Neutrophil (primary cell): ENCODE measurements at regions not wholly inside any gene's neighbourhood (a gene's known extent, or its start where the extent isn't known, plus 50 kb on each side); places are given as distances from the start of the nearest gene placed in this dataset.

ENCODE experiments used
- H3K27ac ChIP-seq: fragments of 200-600 bp; sonication (generic); 2 replicates; pipeline ENCODE4 v1.5.1; 2016; ENCODE audit warnings: mild to moderate bottlenecking, moderate library complexity
- H3K27me3 ChIP-seq: fragments of 200-600 bp; sonication (generic); 2 replicates; pipeline ENCODE4 v1.6.0; 2016; ENCODE audit warnings: mild to moderate bottlenecking
- H3K36me3 ChIP-seq: fragments of 200-600 bp; sonication (generic); 2 replicates; pipeline ENCODE4 v1.5.1; 2017
- H3K4me1 ChIP-seq, 2 experiments: fragments of 200-600 bp in 1 of 2; sonication (generic) in 1 of 2; 1 replicate in 1 of 2; 2 replicates in 1 of 2; pipeline versions ENCODE4 v1.5.1 to v1.6.1; 2013 to 2016; ENCODE audit warnings: low read depth in 1 of 2, low read length in 1 of 2, mild to moderate bottlenecking in 1 of 2, moderate library complexity in 1 of 2; ENCODE audit not compliant: control insufficient read depth in 1 of 2, insufficient read depth in 1 of 2
- H3K4me3 ChIP-seq, 2 experiments: fragments of 200-600 bp in 1 of 2; sonication (generic) in 1 of 2; 1 replicate in 1 of 2; 2 replicates in 1 of 2; pipeline ENCODE4 v1.5.1; 2013 to 2016; ENCODE audit warnings: low read depth in 1 of 2, low read length in 1 of 2, mild to moderate bottlenecking in 1 of 2, moderate library complexity in 1 of 2
- H3K9me3 ChIP-seq: fragments of 200-600 bp; sonication (generic); 2 replicates; pipeline ENCODE4 v1.5.1; 2016
- TF ChIP-seq, protein P1 (sequence below): fragments of 200-600 bp; sonication (generic); IDR thresholded peaks from 2 replicates; pipeline ENCODE4 v1.5.1; 2016; ENCODE audit warnings: antibody characterized with exemption

DNA sequence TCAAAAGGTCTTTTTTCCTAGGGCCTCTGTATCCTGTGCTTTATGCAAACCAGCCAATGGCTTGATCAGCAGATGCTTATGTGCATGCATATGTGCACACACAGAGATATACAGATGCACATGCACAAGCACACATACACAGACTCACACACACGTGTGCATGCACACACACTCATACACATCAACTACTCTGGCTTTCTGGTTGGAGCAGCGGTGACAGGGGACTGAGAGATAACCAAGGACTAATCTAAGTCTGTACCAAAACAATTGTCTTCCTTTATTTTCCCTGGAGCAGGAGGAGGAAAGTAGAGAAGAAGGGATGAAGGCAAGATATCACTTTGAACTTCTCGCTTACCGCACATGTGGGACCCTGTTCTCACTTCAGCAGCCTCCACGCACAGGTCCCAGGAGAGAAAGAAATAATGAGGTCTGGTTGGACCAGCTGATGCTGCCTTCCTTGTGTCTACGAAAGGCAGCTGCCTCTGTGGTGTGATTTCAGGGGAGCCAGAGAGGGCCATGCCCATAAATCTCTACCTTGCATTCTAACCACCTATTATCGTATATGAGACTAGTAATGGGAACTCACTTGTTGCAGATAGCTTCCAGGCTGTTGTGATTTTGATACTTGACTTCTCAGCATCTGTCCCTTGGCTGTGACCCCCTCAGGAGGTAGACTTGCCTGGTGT, 338.0 kb downstream of the EN1 start:
- Histone ChIP-seq H3K4me1 (no peaks in the 10 kb centered on the region), H3K27me3 (no peaks in the 10 kb centered on the region), H3K27ac (no peak overlapping the region), H3K9me3 (no peaks in the 10 kb centered on the region), H3K36me3 (no peaks in the 10 kb centered on the region), H3K4me3 (no peak overlapping the region)
- TF ChIP-seq, protein P1, sequence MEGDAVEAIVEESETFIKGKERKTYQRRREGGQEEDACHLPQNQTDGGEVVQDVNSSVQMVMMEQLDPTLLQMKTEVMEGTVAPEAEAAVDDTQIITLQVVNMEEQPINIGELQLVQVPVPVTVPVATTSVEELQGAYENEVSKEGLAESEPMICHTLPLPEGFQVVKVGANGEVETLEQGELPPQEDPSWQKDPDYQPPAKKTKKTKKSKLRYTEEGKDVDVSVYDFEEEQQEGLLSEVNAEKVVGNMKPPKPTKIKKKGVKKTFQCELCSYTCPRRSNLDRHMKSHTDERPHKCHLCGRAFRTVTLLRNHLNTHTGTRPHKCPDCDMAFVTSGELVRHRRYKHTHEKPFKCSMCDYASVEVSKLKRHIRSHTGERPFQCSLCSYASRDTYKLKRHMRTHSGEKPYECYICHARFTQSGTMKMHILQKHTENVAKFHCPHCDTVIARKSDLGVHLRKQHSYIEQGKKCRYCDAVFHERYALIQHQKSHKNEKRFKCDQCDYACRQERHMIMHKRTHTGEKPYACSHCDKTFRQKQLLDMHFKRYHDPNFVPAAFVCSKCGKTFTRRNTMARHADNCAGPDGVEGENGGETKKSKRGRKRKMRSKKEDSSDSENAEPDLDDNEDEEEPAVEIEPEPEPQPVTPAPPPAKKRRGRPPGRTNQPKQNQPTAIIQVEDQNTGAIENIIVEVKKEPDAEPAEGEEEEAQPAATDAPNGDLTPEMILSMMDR, result no peak

- H3K9me3 ChIP-seq, result no peaks in the 10 kb centered on the region
- TF ChIP-seq, protein P1, result no peak
- H3K4me1 ChIP-seq, result no peaks in the 10 kb centered on the region
- no peak overlapping the region for H3K27ac ChIP-seq
- no peak overlapping the region for H3K4me3 ChIP-seq
- H3K27me3 ChIP-seq, result no peaks in the 10 kb centered on the region
- H3K36me3 ChIP-seq, result no peaks in the 10 kb centered on the region
These were observed 339.2 kb downstream of the EN1 start for GRCh38 chr2:118508282-118508681.

- no peaks in the 10 kb centered on the region for H3K27me3 ChIP-seq
- no peaks in the 10 kb centered on the region for H3K36me3 ChIP-seq
- no peaks in the 10 kb centered on the region for H3K9me3 ChIP-seq
- H3K27ac ChIP-seq, result no peak overlapping the region
- H3K4me3 ChIP-seq, result no peak overlapping the region
- TF ChIP-seq, protein P1, result no peak
- no peaks in the 10 kb centered on the region for H3K4me1 ChIP-seq
These were observed 342.0 kb downstream of the EN1 start for GRCh38 chr2:118505436-118505835.

DNA sequence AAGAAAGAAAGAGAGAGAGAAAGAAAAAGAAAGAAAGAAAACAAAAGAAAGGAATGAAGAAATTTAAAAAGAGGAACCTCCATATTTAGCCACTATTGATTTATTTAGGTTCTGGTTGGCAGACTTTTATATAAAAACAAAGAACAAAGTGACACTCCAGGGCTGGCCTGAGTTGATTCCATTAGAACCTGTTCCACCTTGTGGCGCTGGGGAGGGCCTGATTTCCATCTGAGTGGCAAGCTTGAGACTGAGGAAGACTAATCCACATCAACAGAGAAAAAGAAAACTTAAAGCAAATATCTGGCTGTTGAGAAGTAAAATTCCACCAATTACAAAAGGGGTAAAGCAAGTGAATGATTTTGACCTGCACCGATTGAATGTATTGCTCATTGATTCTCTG, 345.3 kb downstream of the EN1 start:
- no peaks in the 10 kb centered on the region for H3K4me1 ChIP-seq
- H3K9me3 ChIP-seq, result no peaks in the 10 kb centered on the region
- TF ChIP-seq, protein P1, result no peak
- no peaks in the 10 kb centered on the region for H3K27me3 ChIP-seq
- H3K36me3 ChIP-seq, result no peaks in the 10 kb centered on the region
- H3K4me3 ChIP-seq, result no peak overlapping the region
- no peak overlapping the region for H3K27ac ChIP-seq

DNA sequence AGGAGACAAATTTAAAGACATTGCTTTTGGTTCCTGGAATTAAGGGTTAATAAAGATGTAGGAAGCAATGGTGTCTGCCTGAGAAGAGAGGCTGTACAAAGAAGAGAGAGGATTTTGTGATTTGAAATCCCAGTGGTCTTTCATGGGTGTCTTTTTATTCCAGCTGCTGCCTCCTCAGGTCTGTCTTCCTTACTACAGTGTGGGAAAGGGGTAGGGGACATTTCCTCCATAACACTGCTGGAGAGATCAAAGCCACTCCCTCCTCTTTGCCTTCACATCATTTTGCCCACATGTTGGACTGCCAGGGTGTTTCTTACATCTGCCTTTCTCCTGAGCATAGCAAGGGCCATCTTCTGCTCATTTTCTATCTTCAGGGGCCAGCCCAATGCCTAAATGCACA, 348.5 kb downstream of the EN1 start:
- H3K4me3 ChIP-seq, result no peak overlapping the region
- H3K27me3 ChIP-seq, result no peaks in the 10 kb centered on the region
- H3K27ac ChIP-seq, result no peak overlapping the region
- TF ChIP-seq, protein P1, result no peak
- H3K36me3 ChIP-seq, result no peaks in the 10 kb centered on the region
- no peaks in the 10 kb centered on the region for H3K4me1 ChIP-seq
- no peaks in the 10 kb centered on the region for H3K9me3 ChIP-seq
